Endothelial cell of umbilical vein (primary cell): ENCODE measurements at regions not wholly inside any gene's neighbourhood (a gene's known extent, or its start where the extent isn't known, plus 50 kb on each side); places are given as distances from the start of the nearest gene placed in this dataset.

Experiments used
- BruUV-seq: library from RNA; stranded (reverse); fragments of 400-500 nt; replicated peaks from 2 replicates; lab custom pipeline; 2021; lab: Mats Ljungman, UMichigan
- CTCF ChIA-PET: fragments of 300-600, 350-600 bp; sonication (Branson Sonifier 250); formaldehyde crosslinking; loops from one replicate; lab custom pipeline; 2021; ENCODE audit warnings: antibody characterized with exemption, inconsistent platforms; lab: Charles Lee
- POLR2A ChIA-PET: fragments of 300-600, 350-600 bp; sonication (Branson Sonifier 250); formaldehyde crosslinking; loops from one replicate; lab custom pipeline; 2021; ENCODE audit warnings: antibody characterized with exemption, inconsistent platforms; lab: Charles Lee
- DNase-seq: peaks from one replicate; pipeline ENCODE4 v3.0.0-alpha.2; 2011; ENCODE audit warnings: low read depth, low spot score
- FAIRE-seq: peaks from 2 replicates; lab custom pipeline; 2011; peaks lifted over from hg19 to GRCh38; lab: Jason Lieb, UNC
- H2AFZ ChIP-seq: 2 replicates; pipeline ENCODE4 v1.6.0; 2012; ENCODE audit warnings: low read depth, low read length, control low read depth, inconsistent platforms
- H3K27ac ChIP-seq: 2 replicates; pipeline ENCODE4 v1.5.1; 2011; ENCODE audit warnings: low read depth, mild to moderate bottlenecking, control low read depth, low read length, moderate library complexity; ENCODE audit not compliant: insufficient read depth
- H3K27me3 ChIP-seq, 2 experiments: 2 replicates each; pipeline versions ENCODE4 v1.6.0 to v1.6.1; 2011; ENCODE audit warnings: low read length in 2 of 2, mixed read lengths in 1 of 2; ENCODE audit not compliant: control insufficient read depth in 2 of 2, insufficient read depth in 2 of 2
- H3K36me3 ChIP-seq, 2 experiments: 2 replicates in 1 of 2; 3 replicates in 1 of 2; pipeline ENCODE4 v1.5.1; 2011; ENCODE audit warnings: low read length in 2 of 2, mild to moderate bottlenecking in 1 of 2, moderate library complexity in 1 of 2; ENCODE audit not compliant: control insufficient read depth in 2 of 2, insufficient read depth in 2 of 2; ENCODE audit errors: extremely low read depth in 1 of 2
- H3K4me1 ChIP-seq: 3 replicates; pipeline ENCODE4 v1.5.1; 2011; ENCODE audit warnings: mild to moderate bottlenecking, low read length; ENCODE audit not compliant: control insufficient read depth, insufficient read depth; ENCODE audit errors: extremely low read depth
- H3K4me2 ChIP-seq: 2 replicates; pipeline ENCODE4 v1.6.1; 2011; ENCODE audit warnings: low read length, control low read depth, mixed read lengths; ENCODE audit not compliant: insufficient read depth
- H3K4me3 ChIP-seq, 3 experiments: fragments of 200-600 bp in 1 of 3; sonication (generic), shearing (Covaris generic) in 1 of 3; replicated peaks in 1 of 3; 2 replicates each; pipeline ENCODE4 v1.5.1; 2011 to 2016; ENCODE audit warnings: control low read depth in 3 of 3, low read length in 3 of 3, mild to moderate bottlenecking in 2 of 3, inconsistent platforms in 1 of 3, low read depth in 1 of 3, moderate library complexity in 1 of 3; ENCODE audit not compliant: insufficient read depth in 1 of 3
- H3K79me2 ChIP-seq: 2 replicates; pipeline ENCODE4 v1.6.0; 2012; ENCODE audit warnings: low read length, inconsistent platforms; ENCODE audit not compliant: control insufficient read depth, insufficient read depth
- H3K9ac ChIP-seq: replicated peaks from 2 replicates; pipeline ENCODE3; 2011; ENCODE audit warnings: low read length, control low read depth; ENCODE audit not compliant: insufficient read depth; ENCODE audit errors: extremely low read depth
- H3K9me1 ChIP-seq: replicated peaks from 3 replicates; pipeline ENCODE4 v1.6.0; 2011; ENCODE audit warnings: mild to moderate bottlenecking, low read length; ENCODE audit not compliant: control insufficient read depth, insufficient read depth; ENCODE audit errors: extremely low read depth
- H3K9me3 ChIP-seq: replicated peaks from 2 replicates; pipeline ENCODE4 v1.5.1; 2012; ENCODE audit warnings: low read length, inconsistent platforms; ENCODE audit not compliant: control insufficient read depth, insufficient read depth
- H4K20me1 ChIP-seq: replicated peaks from 2 replicates; pipeline ENCODE3; 2011; ENCODE audit warnings: mild to moderate bottlenecking, low read length; ENCODE audit not compliant: control insufficient read depth, insufficient read depth; ENCODE audit errors: extremely low read depth
- FOS ChIP-seq: IDR thresholded peaks from 2 replicates; pipeline ENCODE4 v1.6.1; 2011; ENCODE audit warnings: mild to moderate bottlenecking, low read length, moderate library complexity, borderline replicate concordance; ENCODE audit not compliant: insufficient read depth
- GATA2 ChIP-seq: IDR thresholded peaks from 2 replicates; pipeline ENCODE4 v1.7.0; 2011; ENCODE audit warnings: low read depth, mild to moderate bottlenecking, moderate library complexity, mixed read lengths, low read length; ENCODE audit not compliant: insufficient read length, insufficient read depth
- JUN ChIP-seq: IDR thresholded peaks from 2 replicates; pipeline ENCODE4 v1.6.1; 2011; ENCODE audit warnings: borderline replicate concordance, low read depth; ENCODE audit not compliant: insufficient read length, insufficient read depth
- POLR2A ChIP-seq: IDR thresholded peaks from 2 replicates; pipeline ENCODE4 v1.6.1; 2012; ENCODE audit warnings: low read depth, mild to moderate bottlenecking, control low read depth, low read length
- POLR2AphosphoS5 ChIP-seq: IDR thresholded peaks from 2 replicates; pipeline ENCODE4 v1.6.1; 2012; ENCODE audit warnings: low read depth, mild to moderate bottlenecking, control low read depth, low read length, moderate library complexity; ENCODE audit not compliant: insufficient read depth
- dilution Hi-C: fragments of 300-500 bp; cut with MboI; formaldehyde crosslinking; loops from one replicate; pipeline ENCODE4 v1.15.0; 2019; ENCODE audit warnings: low sequenced_read_pairs; ENCODE audit not compliant: extremely low pct_ligation_motif_present
- intact Hi-C: fragments of 100-400 bp; cut with micrococcal nuclease; formaldehyde crosslinking; loops from one replicate; pipeline ENCODE4 v1.10.0; 2022
- TF ChIP-seq, protein P1 (sequence below), 2 donors: IDR thresholded peaks; 1 replicate in 1 of 2; 2 replicates in 1 of 2; pipeline ENCODE4 v1.5.1; 2011; ENCODE audit warnings: low read length in 2 of 2, mild to moderate bottlenecking in 2 of 2, moderate library complexity in 2 of 2, control low read depth in 1 of 2, inconsistent platforms in 1 of 2, low read depth in 1 of 2; ENCODE audit not compliant: insufficient read depth in 1 of 2; ENCODE audit errors: extremely low read depth in 1 of 2

DNA sequence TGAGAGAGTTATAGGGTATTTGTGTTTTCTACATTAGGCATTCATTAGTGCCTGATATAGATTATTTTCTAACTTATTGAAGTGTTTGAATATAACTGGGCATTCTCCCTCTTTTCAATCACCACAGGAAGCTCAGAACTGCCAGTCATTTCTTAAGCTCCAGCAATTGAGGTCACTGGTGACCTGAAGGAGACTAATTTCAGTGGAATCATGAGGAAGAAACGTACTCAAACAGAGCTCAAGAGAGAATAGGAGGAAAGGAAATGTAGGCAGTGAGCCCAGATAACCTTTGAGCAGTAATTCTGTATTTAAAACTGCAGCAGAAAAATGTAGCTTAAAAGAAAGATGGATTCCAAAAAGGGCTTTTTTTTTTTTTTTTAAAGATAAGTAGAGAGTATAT lies 1035.5 kb downstream of the SOCS6 start:
- H3K36me3 ChIP-seq = no peaks in the 10 kb centered on the region
- no peak overlapping the region for H3K9ac ChIP-seq
- DNase-seq (peak; percentile 67), FAIRE-seq (no peak)
- POLR2A ChIA-PET = no interaction called here
- H3K79me2 ChIP-seq = no peaks in the 10 kb centered on the region
- no TSS peak for BruUV-seq
- dilution Hi-C loops = no loop called here
- no peak overlapping the region for H3K4me3 ChIP-seq
- H3K4me2 ChIP-seq = no peak overlapping the region
- peaks cover 24% of the 10 kb centered on the region for H3K4me1 ChIP-seq
- intact Hi-C loops = loop anchor here (5.0 kb wide), 1 partner anchor 327 kb away; no protein-coding TSS in a partner anchor
- H3K9me1 ChIP-seq = no peaks in the 10 kb centered on the region
- no peaks in the 10 kb centered on the region for H3K9me3 ChIP-seq
- no peaks in the 10 kb centered on the region for H3K27me3 ChIP-seq
- H3K27ac ChIP-seq = no peak overlapping the region
- no peaks in the 10 kb centered on the region for H4K20me1 ChIP-seq
- peak overlapping the region; percentile 25 for H2AFZ ChIP-seq
- TF ChIP-seq FOS (no peak), JUN (no peak), POLR2A (no peak), POLR2AphosphoS5 (no peak), GATA2 (no peak)
- TF ChIP-seq, protein P1, sequence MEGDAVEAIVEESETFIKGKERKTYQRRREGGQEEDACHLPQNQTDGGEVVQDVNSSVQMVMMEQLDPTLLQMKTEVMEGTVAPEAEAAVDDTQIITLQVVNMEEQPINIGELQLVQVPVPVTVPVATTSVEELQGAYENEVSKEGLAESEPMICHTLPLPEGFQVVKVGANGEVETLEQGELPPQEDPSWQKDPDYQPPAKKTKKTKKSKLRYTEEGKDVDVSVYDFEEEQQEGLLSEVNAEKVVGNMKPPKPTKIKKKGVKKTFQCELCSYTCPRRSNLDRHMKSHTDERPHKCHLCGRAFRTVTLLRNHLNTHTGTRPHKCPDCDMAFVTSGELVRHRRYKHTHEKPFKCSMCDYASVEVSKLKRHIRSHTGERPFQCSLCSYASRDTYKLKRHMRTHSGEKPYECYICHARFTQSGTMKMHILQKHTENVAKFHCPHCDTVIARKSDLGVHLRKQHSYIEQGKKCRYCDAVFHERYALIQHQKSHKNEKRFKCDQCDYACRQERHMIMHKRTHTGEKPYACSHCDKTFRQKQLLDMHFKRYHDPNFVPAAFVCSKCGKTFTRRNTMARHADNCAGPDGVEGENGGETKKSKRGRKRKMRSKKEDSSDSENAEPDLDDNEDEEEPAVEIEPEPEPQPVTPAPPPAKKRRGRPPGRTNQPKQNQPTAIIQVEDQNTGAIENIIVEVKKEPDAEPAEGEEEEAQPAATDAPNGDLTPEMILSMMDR (IDR thresholded peaks at IDR 0.05; ENCODE audit: extremely low read depth in 1 of 2, insufficient read depth in 1 of 2, low read depth in 1 of 2, low read length in 2 of 2) = no peak
- CTCF ChIA-PET = interaction anchor here (0.7 to 1.5 kb wide), 9 partner anchors 15 to 1062 kb away, joined by 3 to 6 read pairs (median 4); no protein-coding TSS in a partner anchor
